Glutamatergic neuron (in vitro differentiated cells): ENCODE measurements at regions not wholly inside any gene's neighbourhood (a gene's known extent, or its start where the extent isn't known, plus 50 kb on each side); places are given as distances from the start of the nearest gene placed in this dataset.

Source experiments
- DNase-seq: peaks from one replicate; pipeline ENCODE4 v3.0.0; 2022
- H3K27ac Mint-ChIP-seq: one replicate; pipeline ENCODE4 v1.8.0; 2020; ENCODE audit warnings: mild to moderate bottlenecking, mixed read lengths, inconsistent platforms; ENCODE audit not compliant: unreplicated experiment
- H3K27me3 Mint-ChIP-seq: one replicate; pipeline ENCODE4 v1.8.0; 2020; ENCODE audit warnings: mild to moderate bottlenecking, moderate library complexity, mixed read lengths, inconsistent platforms; ENCODE audit not compliant: unreplicated experiment
- H3K36me3 Mint-ChIP-seq: one replicate; pipeline ENCODE4 v1.8.0; 2020; ENCODE audit warnings: mild to moderate bottlenecking, mixed read lengths, inconsistent platforms; ENCODE audit not compliant: unreplicated experiment
- H3K4me1 Mint-ChIP-seq: one replicate; pipeline ENCODE4 v1.8.0; 2020; ENCODE audit warnings: mild to moderate bottlenecking, low read depth, mixed read lengths, inconsistent platforms; ENCODE audit not compliant: unreplicated experiment
- H3K4me3 Mint-ChIP-seq: one replicate; pipeline ENCODE4 v1.8.0; 2020; ENCODE audit warnings: mild to moderate bottlenecking, mixed read lengths, inconsistent platforms; ENCODE audit not compliant: unreplicated experiment
- H3K9me3 Mint-ChIP-seq: one replicate; pipeline ENCODE4 v1.8.0; 2020; ENCODE audit warnings: mild to moderate bottlenecking, moderate library complexity, mixed read lengths, inconsistent platforms; ENCODE audit not compliant: unreplicated experiment
- CTCF ChIP-seq: fragments of 200-600 bp; sonication (generic); IDR thresholded peaks from one replicate; pipeline ENCODE4 v1.5.0; 2021; ENCODE audit not compliant: partially characterized antibody, unreplicated experiment

GRCh38 chr20:19881080-19881840 lies 123.2 kb downstream of the RIN2 start:
- no peak overlapping the region for H3K4me3 Mint-ChIP-seq
- TF ChIP-seq CTCF: no peak
- H3K4me1 Mint-ChIP-seq: peaks cover 6% of the 10 kb centered on the region
- H3K36me3 Mint-ChIP-seq: no peaks in the 10 kb centered on the region
- H3K9me3 Mint-ChIP-seq: no peaks in the 10 kb centered on the region
- no peak overlapping the region for H3K27ac Mint-ChIP-seq
- no peak for DNase-seq
- H3K27me3 Mint-ChIP-seq: no peaks in the 10 kb centered on the region

GRCh38 chr20:19881990-19882389 lies 123.9 kb downstream of the RIN2 start:
- Mint-ChIP-seq H3K4me3 (no peak overlapping the region), H3K27ac (no peak overlapping the region), H3K4me1 (peaks cover 9% of the 10 kb centered on the region), H3K9me3 (no peaks in the 10 kb centered on the region), H3K36me3 (no peaks in the 10 kb centered on the region), H3K27me3 (no peaks in the 10 kb centered on the region)
- no peak for TF ChIP-seq CTCF
- no peak for DNase-seq

GRCh38 chr20:19882446-19882845 lies 124.4 kb downstream of the RIN2 start:
- Mint-ChIP-seq H3K36me3 (no peaks in the 10 kb centered on the region), H3K4me1 (peaks cover 9% of the 10 kb centered on the region), H3K4me3 (no peak overlapping the region), H3K27me3 (no peaks in the 10 kb centered on the region), H3K9me3 (no peaks in the 10 kb centered on the region), H3K27ac (no peak overlapping the region)
- no peak for DNase-seq
- TF ChIP-seq CTCF: no peak

- Mint-ChIP-seq H3K4me1 (peaks cover 14% of the 10 kb centered on the region), H3K27me3 (no peaks in the 10 kb centered on the region), H3K9me3 (peaks cover 2% of the 10 kb centered on the region), H3K27ac (no peak overlapping the region), H3K4me3 (no peak overlapping the region), H3K36me3 (no peaks in the 10 kb centered on the region)
- DNase-seq: no peak
- TF ChIP-seq CTCF: no peak
Observed at GRCh38 chr20:19883501-19883900, 125.4 kb downstream of the RIN2 start.

GRCh38 chr20:19885594-19885938 lies 127.5 kb downstream of the RIN2 start:
- no peak for DNase-seq
- no peaks in the 10 kb centered on the region for H3K27me3 Mint-ChIP-seq
- peaks cover 30% of the 10 kb centered on the region for H3K4me1 Mint-ChIP-seq
- peaks cover 4% of the 10 kb centered on the region for H3K9me3 Mint-ChIP-seq
- no peak for TF ChIP-seq CTCF
- H3K36me3 Mint-ChIP-seq: peaks cover 5% of the 10 kb centered on the region
- no peak overlapping the region for H3K4me3 Mint-ChIP-seq
- H3K27ac Mint-ChIP-seq: no peak overlapping the region
